ENCODE measurements at regions not wholly inside any gene's neighbourhood (a gene's known extent, or its start where the extent isn't known, plus 50 kb on each side); places are given as distances from the start of the nearest gene placed in this dataset.

DNA sequence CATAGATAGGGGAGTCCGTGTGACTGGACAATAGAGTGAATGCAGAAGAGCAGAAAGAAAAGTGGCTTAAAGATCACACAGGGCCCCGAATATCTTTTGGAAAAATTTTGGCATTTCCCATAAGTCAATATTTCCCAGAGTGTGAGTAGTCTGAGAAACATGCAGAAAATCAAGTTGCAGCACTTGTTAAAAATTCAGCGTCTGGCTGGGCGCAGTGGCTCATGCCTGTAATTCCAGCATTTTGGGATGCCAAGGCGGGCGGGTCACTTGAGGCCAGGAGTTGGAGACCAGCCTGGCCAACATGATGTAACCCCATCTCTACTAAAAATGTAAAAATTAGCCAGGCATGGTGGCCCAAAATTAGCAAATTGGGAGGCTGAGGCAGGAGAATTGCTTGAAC lies 227.0 kb downstream of the DRD1 start:
- TF ChIP-seq EZH2 (IDR thresholded peaks at IDR 0.05; ENCODE audit: insufficient read depth, poor library complexity, severe bottlenecking): no peak
- TF ChIP-seq EZH2phosphoT487 (IDR thresholded peaks at IDR 0.05; ENCODE audit: insufficient read depth, low read depth): no peak
